ENCODE measurements at regions not wholly inside any gene's neighbourhood (a gene's known extent, or its start where the extent isn't known, plus 50 kb on each side); places are given as distances from the start of the nearest gene placed in this dataset.

DNA sequence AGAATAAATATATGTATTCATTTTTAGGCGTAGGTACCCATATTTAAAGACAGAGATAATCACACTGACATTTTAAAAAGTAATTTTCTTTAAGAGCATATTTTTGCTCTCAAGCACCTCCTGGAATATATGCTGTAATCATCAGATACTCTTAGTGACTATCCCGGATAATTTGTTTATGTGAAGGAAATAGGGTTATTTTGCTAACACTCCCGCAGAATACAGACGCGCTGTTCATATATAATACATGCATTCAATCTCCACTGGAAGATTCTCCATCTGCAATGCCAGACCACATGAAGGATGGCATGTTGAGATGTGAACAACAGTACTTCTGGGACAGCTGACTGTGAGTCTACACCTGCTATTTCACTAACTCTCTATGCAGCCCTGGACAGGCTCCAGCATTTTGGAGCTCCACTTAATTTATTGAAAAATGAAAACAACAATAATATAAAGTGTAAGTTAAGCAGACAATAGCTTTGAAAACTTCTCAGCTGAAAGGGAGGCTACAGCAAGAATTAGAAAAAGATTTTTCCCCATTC, 430.6 kb downstream of the TMX3 start:
- TF ChIP-seq, protein P1, sequence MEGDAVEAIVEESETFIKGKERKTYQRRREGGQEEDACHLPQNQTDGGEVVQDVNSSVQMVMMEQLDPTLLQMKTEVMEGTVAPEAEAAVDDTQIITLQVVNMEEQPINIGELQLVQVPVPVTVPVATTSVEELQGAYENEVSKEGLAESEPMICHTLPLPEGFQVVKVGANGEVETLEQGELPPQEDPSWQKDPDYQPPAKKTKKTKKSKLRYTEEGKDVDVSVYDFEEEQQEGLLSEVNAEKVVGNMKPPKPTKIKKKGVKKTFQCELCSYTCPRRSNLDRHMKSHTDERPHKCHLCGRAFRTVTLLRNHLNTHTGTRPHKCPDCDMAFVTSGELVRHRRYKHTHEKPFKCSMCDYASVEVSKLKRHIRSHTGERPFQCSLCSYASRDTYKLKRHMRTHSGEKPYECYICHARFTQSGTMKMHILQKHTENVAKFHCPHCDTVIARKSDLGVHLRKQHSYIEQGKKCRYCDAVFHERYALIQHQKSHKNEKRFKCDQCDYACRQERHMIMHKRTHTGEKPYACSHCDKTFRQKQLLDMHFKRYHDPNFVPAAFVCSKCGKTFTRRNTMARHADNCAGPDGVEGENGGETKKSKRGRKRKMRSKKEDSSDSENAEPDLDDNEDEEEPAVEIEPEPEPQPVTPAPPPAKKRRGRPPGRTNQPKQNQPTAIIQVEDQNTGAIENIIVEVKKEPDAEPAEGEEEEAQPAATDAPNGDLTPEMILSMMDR (IDR thresholded peaks at IDR 0.05; ENCODE audit: low read depth, low read length) = no peak
- no peak for TF ChIP-seq POLR2A (IDR thresholded peaks at IDR 0.05; ENCODE audit: extremely low read depth, insufficient read length)
- TF ChIP-seq, protein P2, sequence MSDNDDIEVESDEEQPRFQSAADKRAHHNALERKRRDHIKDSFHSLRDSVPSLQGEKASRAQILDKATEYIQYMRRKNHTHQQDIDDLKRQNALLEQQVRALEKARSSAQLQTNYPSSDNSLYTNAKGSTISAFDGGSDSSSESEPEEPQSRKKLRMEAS (IDR thresholded peaks at IDR 0.05; ENCODE audit: low read depth, low read length) = no peak
